ENCODE measurements at regions not wholly inside any gene's neighbourhood (a gene's known extent, or its start where the extent isn't known, plus 50 kb on each side); places are given as distances from the start of the nearest gene placed in this dataset.

DNA sequence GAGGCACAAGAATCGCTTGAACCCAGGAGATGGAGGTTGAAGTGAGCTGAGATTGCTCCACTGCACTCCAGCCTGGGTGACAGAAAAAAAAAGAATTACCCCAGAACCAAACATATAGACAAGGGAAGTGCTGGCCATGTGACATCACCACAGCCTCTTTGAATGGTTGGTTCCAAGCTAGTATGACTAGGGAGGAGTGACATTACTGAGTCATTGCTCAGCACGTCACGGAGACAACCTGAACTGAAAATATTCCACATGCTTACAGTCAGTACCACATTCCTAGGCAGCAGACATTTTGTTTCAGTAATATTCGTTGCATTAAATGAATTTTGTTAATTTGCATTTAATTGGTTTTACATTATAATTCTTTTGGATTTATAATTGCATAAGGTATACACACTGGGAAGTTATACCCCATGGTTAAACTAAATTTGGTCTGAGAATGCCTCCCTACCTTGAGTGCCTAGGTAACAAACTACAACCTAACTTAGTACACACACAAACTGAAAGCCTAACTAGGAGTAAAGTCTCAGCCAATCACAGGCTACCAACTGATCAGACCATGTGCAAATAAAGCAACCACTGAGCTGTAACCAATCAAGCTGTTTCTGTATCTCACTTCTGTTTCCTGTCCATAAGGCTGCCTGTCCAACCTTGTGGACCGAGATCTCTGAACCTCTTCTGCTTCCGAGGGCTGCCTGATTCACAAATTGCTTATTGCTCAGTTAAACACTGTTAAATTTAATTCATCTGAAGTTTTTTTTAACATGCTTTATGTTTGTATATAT is 164.4 kb downstream of the CAND1 start:
- no peak for DNase-seq (ENCODE audit: low spot score)
- H3K27ac ChIP-seq (ENCODE audit: low read depth, low read length, poor library complexity, severe bottlenecking) = no peak overlapping the region
- POLR2A ChIA-PET (ENCODE audit: low non-redundant PET) = no interaction called here
- no peaks in the 10 kb centered on the region for H3K9me3 ChIP-seq (ENCODE audit: low read depth, low read length, poor library complexity, severe bottlenecking)
- H3K4me1 ChIP-seq (ENCODE audit: insufficient read depth, low read length, poor library complexity, severe bottlenecking) = no peaks in the 10 kb centered on the region
- no peaks in the 10 kb centered on the region for H3K36me3 ChIP-seq (ENCODE audit: insufficient read depth, low read length, poor library complexity, severe bottlenecking)
- TF ChIP-seq EZH2 (IDR thresholded peaks at IDR 0.05; ENCODE audit: borderline replicate concordance, low read depth, low read length, poor library complexity, severe bottlenecking) = no peak
- TF ChIP-seq, protein P1, sequence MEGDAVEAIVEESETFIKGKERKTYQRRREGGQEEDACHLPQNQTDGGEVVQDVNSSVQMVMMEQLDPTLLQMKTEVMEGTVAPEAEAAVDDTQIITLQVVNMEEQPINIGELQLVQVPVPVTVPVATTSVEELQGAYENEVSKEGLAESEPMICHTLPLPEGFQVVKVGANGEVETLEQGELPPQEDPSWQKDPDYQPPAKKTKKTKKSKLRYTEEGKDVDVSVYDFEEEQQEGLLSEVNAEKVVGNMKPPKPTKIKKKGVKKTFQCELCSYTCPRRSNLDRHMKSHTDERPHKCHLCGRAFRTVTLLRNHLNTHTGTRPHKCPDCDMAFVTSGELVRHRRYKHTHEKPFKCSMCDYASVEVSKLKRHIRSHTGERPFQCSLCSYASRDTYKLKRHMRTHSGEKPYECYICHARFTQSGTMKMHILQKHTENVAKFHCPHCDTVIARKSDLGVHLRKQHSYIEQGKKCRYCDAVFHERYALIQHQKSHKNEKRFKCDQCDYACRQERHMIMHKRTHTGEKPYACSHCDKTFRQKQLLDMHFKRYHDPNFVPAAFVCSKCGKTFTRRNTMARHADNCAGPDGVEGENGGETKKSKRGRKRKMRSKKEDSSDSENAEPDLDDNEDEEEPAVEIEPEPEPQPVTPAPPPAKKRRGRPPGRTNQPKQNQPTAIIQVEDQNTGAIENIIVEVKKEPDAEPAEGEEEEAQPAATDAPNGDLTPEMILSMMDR (conservative IDR thresholded peaks at IDR 0.05; ENCODE audit: low read depth, low read length) = no peak
- H3K4me3 ChIP-seq (ENCODE audit: low read depth, low read length, poor library complexity, severe bottlenecking) = no peak overlapping the region
- no TSS peak for BruUV-seq (replicated peaks)
- intact Hi-C loops (cut with micrococcal nuclease; ENCODE audit: unreplicated experiment) = no loop called here
- no peaks in the 10 kb centered on the region for H3K27me3 ChIP-seq (replicated peaks; ENCODE audit: insufficient read depth, low read depth, low read length, poor library complexity)
- CTCF ChIA-PET = no interaction called here

DNA sequence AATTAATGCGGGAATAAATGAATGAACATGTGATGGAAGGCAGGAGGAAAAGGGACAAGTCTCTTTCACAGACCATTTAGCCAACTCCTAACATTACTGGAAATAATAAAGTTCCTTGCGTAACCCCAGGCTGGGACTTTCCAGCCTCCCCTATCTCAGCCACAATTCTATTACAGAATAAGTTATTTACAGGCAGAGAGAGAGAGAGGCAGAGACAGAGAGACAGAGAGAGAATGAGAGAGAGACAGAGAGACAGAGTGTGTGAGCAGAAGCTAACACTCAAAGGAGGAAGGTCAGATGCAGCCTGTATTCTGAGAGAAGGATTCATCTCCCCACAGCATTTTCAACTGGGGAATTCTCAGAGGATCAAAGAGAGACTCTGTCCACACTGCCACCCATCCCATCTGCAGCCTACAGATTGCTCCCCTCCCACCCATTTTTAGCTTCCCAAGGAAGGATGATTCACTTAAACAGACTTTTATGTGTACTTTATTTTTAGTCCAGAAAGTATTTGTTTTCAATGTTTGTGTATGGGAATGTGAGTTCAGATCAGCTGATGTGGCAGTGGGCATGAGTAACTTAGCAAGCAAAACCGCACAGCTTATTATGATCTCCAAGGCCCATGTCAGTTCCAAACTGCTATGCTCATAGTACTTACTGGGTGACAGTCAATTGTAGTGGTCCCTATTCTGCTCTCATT is 165.7 kb downstream of the CAND1 start:
- ChIA-PET CTCF (no interaction called here), POLR2A (ENCODE audit: low non-redundant PET) (no interaction called here)
- TF ChIP-seq, protein P1 (conservative IDR thresholded peaks at IDR 0.05; ENCODE audit: low read depth, low read length) = no peak
- no peak for TF ChIP-seq EZH2 (IDR thresholded peaks at IDR 0.05; ENCODE audit: borderline replicate concordance, low read depth, low read length, poor library complexity, severe bottlenecking)
- H3K27me3 ChIP-seq (replicated peaks; ENCODE audit: insufficient read depth, low read depth, low read length, poor library complexity) = no peaks in the 10 kb centered on the region
- no peaks in the 10 kb centered on the region for H3K4me1 ChIP-seq (ENCODE audit: insufficient read depth, low read length, poor library complexity, severe bottlenecking)
- no peak overlapping the region for H3K4me3 ChIP-seq (ENCODE audit: low read depth, low read length, poor library complexity, severe bottlenecking)
- no peak overlapping the region for H3K27ac ChIP-seq (ENCODE audit: low read depth, low read length, poor library complexity, severe bottlenecking)
- intact Hi-C loops (cut with micrococcal nuclease; ENCODE audit: unreplicated experiment) = no loop called here
- BruUV-seq (replicated peaks) = no TSS peak
- no peaks in the 10 kb centered on the region for H3K9me3 ChIP-seq (ENCODE audit: low read depth, low read length, poor library complexity, severe bottlenecking)
- no peaks in the 10 kb centered on the region for H3K36me3 ChIP-seq (ENCODE audit: insufficient read depth, low read length, poor library complexity, severe bottlenecking)
- DNase-seq (ENCODE audit: low spot score) = no peak

DNA sequence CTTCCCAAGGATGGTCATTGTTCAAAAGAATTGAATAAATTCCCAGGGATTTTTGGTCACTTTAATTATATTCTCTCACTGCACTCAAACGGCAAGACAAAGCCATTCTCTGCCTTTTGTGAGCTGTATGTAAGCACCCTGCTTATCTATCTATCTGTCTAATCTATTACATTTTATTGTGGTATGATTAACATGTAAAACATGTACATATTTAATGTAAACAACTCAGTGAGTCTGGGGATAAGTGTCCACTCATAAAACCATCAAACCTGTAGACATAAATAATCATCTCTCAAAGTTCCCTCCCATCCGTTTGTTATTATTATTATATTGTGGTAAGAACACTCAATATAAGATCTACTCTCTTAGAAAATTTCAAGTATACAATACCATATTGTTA is 167.1 kb downstream of the CAND1 start:
- Histone ChIP-seq H3K4me3 (ENCODE audit: low read depth, low read length, poor library complexity, severe bottlenecking) (no peak overlapping the region), H3K4me1 (ENCODE audit: insufficient read depth, low read length, poor library complexity, severe bottlenecking) (no peaks in the 10 kb centered on the region), H3K27me3 (replicated peaks; ENCODE audit: insufficient read depth, low read depth, low read length, poor library complexity) (no peaks in the 10 kb centered on the region), H3K9me3 (ENCODE audit: low read depth, low read length, poor library complexity, severe bottlenecking) (no peaks in the 10 kb centered on the region), H3K27ac (ENCODE audit: low read depth, low read length, poor library complexity, severe bottlenecking) (no peak overlapping the region), H3K36me3 (ENCODE audit: insufficient read depth, low read length, poor library complexity, severe bottlenecking) (no peaks in the 10 kb centered on the region)
- intact Hi-C loops (cut with micrococcal nuclease; ENCODE audit: unreplicated experiment) = no loop called here
- no TSS peak for BruUV-seq (replicated peaks)
- no peak for DNase-seq (ENCODE audit: low spot score)
- ChIA-PET CTCF (no interaction called here), POLR2A (ENCODE audit: low non-redundant PET) (no interaction called here)
- TF ChIP-seq, protein P1 (conservative IDR thresholded peaks at IDR 0.05; ENCODE audit: low read depth, low read length) = no peak

Data from A673 (cell line).